ENCODE measurements at regions not wholly inside any gene's neighbourhood (a gene's known extent, or its start where the extent isn't known, plus 50 kb on each side); places are given as distances from the start of the nearest gene placed in this dataset.

DNA sequence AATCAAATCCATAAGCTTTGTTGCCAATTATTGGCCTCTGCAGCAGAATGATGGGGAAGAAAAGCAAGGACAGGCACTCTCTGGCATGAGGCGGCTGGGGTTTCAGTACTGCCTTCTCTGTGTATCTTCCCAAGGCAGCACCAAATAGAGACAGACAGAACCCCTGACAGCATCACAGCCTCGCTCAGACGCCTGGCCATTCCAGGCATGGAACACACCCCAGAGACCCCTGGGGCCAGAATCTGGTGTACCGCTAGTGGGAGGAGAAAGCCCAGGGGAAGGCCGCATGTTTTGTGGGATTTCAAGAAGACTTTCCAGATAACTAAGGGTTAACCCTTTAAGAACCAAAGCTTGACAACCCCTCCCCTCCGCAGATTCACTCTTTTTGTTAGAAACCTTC lies 282.1 kb downstream of the EN1 start:
- DNase-seq (ENCODE audit: low read depth) = no peak

DNA sequence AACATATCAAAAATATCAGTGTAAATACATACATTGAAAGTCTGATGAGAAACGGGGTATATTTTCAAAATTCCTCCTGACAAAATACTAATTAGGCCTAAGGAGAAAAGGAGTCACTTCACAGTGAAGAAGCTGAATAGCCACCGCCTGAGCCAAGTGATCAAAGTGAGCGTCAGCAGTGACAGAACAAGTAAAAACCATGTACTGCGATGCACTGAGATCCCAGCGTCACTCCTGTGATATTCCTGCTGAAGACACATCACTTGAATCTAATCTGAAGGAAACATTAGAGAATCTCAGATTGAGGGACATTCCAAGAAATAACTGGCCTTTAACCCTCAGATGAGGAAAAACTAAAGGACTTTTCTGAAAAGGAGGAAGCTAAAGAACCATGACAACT lies 285.3 kb downstream of the EN1 start:
- DNase-seq (ENCODE audit: low read depth) = no peak

DNA sequence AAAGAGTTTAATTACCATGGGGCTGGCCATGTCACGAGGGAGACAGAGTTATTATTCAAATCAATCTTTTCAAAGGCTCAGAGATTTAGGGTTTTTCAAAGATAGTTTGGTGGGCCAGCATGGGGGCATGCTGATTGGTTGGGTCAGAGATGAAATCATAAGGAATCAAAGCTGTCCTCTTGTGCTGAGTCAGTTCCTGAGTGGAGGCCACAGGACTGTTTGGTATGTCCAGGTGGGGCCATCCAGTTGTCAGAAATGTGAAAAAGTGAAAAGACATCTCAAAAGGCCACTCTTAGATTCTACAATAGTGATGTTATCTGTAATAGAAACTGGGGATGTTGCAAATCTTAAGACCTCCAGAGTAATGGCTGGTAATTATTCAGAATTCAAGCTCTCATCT lies 288.6 kb downstream of the EN1 start:
- DNase-seq (ENCODE audit: low read depth) = no peak

DNA sequence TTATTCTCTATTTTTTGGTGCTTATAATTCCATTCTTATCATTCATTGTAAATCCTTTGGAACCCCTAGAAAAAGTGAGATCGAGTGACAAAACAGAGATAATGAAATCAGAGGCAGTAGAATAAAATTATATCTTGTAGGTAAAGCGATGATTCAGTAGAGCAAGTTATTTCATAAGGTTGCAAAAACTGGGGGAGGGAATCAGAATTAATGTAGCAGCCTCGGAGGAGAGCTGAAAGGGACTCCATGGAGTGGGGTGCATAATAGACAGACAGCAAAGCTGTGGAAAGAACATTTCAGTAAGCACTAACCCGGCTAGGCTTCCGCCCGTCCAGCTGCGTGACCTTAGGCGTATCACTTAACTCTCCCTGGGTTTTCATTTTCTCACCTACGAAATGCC lies 289.7 kb downstream of the EN1 start:
- DNase-seq (ENCODE audit: low read depth) = no peak

DNA sequence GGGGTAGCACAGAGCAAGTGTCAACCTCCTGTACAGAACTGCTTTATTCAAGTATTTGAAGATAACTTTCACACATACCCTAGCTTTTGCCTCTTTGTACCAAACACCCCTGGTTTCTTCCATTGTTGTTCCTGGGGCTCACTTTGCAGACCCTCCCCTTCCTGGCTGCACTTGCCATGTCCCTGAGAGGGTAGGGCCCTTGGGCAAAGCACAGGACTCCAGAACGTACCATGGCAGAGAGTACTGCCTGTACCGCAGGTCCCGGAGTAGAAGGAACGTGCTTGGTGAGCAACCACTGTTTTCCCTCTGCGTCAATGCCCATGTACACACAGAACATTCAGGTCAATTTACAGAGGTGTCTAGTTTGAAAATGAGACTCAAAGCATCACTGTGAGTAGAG lies 290.4 kb downstream of the EN1 start:
- no peak for DNase-seq (ENCODE audit: low read depth)

DNA sequence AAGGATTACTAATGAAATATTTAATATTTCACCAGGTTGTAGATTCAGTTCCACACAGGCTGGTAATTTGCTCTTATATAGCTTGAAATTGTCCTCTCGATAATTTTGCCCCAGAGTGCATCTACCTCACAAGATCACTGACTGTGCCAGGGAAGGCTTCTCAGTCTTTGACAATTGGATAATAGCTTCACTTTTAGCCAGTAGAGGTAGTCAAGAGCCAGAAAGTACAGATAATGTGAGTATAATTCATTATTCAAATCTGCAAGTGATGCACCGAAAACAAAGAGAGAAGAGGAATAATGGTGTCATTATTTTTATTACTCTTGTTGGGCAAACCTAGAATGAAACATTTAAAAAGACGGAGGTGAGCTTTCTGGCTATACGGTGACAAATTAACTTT lies 292.8 kb downstream of the EN1 start:
- no peak for DNase-seq (ENCODE audit: low read depth)

DNA sequence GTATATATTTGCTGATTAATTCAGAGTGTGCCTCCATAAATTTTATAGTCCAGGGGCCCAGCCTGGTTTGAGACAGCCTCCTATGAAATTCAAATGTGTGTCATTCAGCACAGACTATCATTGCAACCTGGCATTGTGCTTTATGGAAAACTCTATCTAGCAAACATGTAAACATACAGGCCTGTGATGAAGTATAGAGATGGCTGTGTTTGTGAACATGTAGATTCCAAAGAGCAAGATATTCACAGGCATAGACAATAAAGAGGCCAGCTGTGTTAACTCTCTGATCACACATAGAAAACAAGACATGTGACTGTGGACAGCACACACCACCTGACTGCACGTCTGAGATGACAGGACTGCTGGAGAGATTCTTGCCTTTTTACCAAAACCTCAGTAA lies 297.9 kb downstream of the EN1 start:
- DNase-seq (ENCODE audit: low read depth) = no peak

DNA sequence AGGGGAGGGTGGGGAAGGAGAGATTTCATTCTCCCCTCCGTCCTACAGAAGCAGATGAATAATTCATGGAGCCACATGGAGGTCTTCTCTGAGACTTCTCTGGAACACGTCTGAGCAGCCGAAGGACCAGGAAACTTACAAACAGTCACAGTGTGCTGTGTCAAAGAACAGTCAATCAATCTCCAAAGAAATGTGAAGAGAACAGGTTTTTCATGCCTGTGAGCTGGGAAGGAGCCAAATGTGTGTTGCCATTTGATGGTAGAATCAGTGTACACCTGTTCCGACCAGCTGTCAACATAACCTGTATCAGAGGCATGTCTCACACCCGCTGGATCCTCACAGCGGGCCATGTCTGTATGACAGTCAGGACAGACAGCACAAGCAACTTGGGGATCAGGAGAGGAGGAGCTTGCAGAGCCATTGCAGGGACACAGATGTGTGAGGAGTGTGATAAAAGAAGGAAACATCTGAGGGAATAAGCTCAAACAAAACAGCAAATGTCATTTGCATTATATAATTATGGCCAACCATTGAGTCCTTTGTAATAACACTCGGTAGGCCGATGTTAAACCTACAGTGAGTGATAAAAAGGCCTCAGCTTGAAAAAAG lies 298.5 kb downstream of the EN1 start:
- no peak for DNase-seq (ENCODE audit: low read depth)

DNA sequence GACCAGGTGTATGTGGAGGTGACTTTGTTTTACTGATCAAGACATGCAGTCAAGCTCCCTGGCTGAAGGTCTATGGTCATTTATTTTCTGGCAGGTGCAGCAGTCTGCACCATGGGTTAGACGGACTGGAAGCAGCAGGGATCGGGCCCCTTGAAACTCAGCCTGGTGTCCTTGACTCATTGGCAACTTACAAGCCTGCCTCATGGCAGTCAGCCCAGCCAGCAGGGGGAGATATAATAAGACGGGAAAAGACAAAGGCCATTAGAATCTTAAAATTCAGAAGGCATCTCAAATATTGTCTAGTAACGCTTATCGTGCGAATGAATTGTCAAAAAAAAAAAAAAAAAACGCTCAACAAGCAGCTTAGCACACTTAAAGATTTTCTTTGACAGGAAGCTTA lies 308.2 kb downstream of the EN1 start:
- DNase-seq (ENCODE audit: low read depth) = no peak

DNA sequence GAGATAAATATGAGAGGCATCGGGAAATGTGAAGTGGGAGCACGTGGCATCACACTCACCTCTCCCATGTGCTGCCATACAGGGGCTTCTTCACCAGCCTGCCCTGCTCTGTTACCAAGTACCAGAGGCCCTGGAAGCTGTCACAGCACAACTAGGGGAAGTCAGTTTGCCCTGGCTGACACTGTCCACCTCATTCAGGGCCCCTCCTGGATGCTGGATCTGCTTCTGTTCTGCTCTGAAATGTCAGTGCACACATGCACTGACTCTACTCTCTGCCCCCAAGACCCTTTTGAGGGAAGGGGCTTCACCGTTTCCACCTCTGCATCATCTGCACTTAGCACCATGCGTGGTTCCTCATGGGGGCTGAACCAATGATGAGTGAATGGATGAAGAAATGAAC lies 311.1 kb downstream of the EN1 start:
- no peak for DNase-seq (ENCODE audit: low read depth)

DNA sequence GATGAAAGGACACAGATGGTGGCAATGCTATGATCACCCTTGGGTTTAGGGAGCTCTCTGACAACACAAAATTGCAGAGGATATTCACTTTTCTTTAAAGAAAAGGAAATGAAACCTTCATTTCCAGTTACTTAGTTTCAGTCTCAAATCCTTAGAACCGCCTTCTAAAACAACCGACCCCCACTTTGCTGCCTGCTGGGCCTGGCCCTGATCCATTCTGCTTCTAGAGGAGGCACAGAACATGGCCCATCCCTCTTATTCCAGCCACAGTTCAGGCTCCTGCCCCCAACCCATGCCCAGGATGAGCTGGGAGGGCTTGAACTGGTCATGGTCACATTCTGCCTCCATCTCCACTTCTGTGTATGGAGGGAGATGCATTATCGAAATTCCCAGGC lies 311.6 kb downstream of the EN1 start:
- DNase-seq (ENCODE audit: low read depth) = no peak

DNA sequence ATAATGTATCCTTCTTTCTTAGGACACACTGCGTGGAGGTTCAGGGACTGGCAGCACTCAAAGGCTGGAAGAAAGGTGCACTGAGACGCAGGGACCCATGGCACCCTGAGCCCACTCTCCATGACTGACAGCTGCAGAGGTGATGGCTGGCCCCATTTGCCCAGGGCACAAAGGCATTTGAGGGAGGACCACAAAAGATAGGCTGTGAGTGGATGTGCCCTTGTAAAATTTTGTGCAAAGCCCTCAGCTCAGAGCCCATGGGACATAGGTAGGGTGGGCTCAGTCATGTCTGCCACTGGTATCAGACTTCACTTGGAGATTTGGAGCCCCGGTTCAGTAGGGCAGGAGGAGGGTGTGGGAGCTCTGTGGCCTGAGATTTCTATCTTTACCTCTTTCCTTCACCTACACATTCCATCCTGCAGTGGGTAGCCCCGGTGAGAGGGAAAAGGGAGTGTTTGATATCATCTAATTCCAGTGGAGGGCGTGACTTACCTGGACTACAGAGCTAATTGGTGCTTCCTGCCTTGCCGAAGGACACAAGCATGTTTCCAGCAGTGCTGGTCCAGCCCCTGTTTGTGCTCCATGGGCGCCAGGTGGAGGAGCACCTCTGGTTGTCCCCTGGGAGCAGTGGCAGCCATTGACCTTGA lies 312.2 kb downstream of the EN1 start:
- no peak for DNase-seq (ENCODE audit: low read depth)

DNA sequence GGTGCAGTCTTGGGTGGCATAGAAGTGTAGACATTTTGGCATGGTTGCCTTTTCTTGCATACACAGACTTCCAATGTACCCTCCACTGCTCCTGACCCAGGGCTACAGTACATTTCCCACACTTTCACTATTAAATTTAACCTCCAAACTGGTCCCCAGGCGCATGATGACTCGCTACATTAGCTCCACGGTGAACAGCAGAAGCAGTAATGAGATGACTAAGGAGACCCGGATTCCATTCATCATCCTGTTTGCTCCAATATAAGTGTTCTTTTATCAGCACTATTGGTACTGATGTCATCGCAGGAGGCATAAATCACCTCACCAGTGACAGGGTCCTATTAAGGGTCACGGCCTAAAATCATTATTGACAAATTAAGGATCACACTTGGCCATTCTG lies 316.5 kb downstream of the EN1 start:
- DNase-seq (ENCODE audit: low read depth) = no peak

DNA sequence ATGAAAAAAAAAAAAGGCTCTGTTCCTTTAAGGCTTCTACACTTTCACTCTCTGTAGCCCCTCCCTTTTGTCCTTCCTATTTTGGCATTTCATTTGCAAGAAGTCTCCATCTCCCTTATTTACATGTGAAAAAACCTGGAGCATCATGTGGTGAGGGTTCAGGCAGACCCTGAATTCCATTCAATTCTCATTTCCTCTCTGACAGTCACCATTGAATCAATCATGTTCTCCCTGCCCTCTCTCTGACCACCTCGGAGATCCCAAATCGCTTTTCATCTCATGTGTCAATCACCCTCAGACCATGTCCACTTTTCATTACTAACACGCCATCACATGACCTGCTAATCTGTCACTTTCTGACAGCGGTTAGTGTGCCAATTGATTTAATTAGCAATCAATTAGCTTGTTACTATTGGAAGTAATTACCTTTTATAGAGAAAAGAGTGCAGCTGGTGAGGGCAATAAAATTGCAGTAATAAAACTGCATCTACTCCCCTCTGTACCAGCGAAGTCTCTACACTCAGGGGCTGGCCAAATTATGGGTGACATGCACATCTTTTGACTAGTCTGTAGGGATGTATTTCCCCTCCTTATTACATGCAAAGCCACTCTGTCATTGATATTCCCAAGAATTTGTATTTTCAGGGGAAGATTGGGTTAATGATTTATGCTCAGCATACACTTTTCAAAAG lies 317.4 kb downstream of the EN1 start:
- no peak for DNase-seq (ENCODE audit: low read depth)

DNA sequence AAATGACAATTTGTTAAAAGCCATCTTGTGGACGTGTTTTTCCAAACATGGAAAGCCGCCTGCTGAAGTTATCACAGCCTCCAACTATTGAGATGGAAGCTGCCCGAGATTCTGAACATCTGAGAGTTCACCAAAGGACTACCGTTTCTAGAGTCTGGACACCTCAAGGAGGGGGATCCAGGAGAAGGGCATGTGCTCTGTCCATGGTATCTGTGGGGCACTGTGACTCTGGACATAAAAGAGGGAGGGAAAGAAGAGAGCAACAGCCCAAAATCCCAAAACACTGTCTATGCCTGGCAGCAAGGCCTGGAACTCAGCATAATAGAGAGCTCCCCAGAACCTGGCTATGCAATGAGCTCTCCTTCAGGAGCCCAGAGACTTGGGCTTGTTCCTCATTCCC lies 319.9 kb downstream of the EN1 start:
- DNase-seq (ENCODE audit: low read depth) = no peak

DNA sequence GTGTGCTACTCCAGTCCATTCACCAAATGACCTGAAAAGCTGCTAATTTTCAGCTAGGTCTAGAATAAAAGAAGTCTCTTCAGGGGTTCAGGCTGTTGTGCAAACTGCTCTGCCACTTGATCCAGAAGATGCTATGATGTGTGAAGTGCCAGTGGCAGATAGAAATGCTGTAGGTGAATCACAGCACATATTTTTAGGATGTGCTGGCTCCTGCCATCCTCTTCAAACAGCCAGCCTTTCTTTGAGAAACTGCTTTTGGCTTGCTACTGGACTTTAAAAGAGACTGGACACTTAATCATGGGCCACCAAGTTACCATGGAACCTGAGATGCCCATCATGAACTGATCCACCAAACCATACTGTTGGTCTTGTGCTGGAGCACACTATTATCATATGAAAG lies 322.1 kb downstream of the EN1 start:
- no peak for DNase-seq (ENCODE audit: low read depth)

DNA sequence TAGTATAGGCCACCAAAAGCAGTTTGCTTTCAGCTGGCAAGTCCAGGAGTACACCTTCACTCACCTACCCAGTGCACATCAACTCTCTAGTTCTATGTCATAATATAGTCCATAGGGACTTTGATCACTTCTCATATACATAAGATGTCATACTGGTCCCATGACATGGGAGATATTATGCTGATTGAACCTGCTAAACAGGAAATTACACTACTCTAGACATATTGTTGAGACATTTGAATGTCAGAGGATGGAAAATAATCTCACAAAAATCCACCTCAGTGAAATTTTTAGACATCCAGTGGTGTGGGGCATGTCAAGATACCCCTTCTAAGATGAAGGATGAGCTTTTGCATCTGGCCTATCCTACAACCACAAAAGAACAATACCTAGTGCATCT lies 322.5 kb downstream of the EN1 start:
- DNase-seq (ENCODE audit: low read depth) = no peak

DNA sequence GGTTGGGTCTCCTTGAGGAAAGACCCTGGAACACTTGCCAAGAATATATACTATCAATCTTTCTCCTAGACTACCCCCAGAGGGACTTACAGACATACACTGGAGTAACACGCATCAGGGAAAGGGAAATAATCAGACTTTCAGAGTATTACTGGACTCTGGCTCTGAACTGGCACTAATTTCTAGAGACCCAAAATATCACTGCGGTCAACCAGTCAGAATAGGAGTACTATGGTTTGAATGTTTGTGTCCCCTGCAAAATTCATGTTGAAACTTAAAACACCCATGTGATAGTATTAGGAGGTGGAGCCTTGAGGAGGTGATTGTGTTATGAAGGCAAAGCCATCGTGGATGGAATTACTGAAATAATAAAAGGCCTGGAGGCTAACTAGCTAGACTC lies 323.7 kb downstream of the EN1 start:
- DNase-seq (ENCODE audit: low read depth) = no peak

DNA sequence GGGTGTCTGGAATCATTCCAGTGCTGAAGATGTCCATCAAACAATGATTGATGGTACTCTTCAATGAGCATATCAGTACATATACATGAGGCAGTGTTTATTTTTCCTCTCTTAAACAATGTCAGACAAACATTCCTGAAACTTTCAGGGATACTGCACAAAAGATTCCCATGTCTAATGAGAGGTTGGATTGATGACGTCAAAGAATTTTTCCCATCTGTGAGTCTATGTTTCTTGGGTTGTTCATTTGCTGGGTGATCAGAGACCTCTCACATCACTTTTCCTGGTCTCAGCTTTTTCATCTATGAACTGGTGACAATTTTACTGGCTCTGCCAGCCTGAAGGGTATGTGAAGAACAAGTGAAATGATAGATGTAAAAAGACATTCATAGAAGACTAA lies 325.5 kb downstream of the EN1 start:
- no peak for DNase-seq (ENCODE audit: low read depth)

DNA sequence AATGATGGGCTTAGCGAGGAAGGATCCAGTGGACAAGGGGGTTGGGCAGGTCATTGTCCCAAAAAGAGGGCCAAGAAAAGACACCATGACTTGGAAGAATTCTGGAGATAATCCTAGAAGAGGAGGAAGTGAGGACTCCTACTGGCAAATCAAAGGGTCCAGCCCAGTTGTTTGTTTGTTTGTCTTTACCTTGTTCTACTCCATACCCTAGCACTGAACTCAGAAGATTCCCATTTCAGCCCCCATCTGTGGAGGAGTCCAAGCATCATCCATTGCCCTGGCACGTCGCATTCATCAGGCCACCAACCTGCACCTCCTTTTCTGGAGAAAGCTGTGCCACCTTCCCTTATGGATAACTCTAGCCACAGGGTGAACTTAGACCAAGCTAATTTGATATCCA lies 326.2 kb downstream of the EN1 start:
- DNase-seq (ENCODE audit: low read depth) = no peak

DNA sequence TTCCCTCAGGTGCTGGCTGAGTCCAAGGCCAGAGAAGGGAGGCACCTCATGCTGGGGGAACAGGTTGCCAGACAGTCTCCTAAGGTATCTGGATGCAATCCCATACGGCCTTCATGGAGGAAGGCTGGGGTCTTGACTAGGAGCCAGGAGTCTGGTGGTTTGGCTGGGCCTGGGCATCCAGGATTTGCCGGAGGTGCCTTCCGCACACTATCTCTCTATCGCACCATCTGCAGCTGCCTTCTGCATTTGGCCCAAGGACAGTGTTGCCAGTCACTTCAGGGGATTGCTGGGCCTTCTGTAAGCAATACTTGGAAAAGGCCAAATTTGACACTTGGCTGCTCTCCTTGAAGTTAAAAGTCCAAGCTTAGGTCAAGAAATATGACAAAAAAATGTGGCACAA lies 327.2 kb downstream of the EN1 start:
- DNase-seq (ENCODE audit: low read depth) = no peak

DNA sequence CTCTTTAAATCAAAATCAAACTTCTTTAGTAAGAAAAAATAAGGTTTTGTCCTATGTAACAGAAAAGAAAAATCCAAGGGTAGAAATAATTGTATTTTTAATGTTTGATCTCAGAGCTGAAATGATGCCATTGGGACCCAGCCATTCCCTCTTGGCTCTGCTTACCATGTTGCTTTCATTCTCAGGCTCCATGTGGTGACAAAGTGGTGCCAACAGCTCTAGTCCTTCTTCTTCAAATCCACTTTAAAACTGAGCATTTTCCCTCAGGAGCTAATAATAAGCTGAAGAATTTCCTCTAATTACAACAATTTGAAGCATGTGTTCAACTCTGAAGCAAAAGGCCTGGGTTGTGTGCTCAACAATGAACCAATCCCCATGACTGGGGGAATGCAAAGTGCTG lies 327.9 kb downstream of the EN1 start:
- no peak for DNase-seq (ENCODE audit: low read depth)

DNA sequence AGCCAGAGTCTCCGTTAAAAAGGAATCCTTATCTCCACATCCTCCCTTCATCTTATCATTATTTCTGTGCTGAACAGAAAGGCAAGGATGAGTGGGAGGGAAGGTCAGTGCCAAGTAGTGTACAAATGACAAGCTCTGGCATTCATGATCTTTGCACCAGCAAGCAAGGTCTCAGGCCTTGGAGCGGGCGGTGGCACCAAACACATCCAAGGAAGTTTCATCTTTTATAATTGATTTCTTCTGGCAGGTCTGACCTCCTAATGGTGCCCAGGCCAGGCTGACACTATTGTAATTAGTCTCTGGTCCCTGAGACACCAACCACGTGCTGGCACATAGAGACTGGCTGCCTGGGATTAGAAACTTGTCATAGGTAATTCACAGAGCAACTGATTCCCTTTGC lies 336.6 kb downstream of the EN1 start:
- no peak for DNase-seq (ENCODE audit: low read depth)
